22Rv1 (cell line): ENCODE measurements at regions not wholly inside any gene's neighbourhood (a gene's known extent, or its start where the extent isn't known, plus 50 kb on each side); places are given as distances from the start of the nearest gene placed in this dataset.

ENCODE experiments used
- CTCF ChIP-seq: fragments of 450-650 bp; IDR thresholded peaks from 2 replicates; pipeline ENCODE4 v1.5.1; 2017; ENCODE audit warnings: mild to moderate bottlenecking
- ZFX ChIP-seq: fragments of 450-650 bp; IDR thresholded peaks from 2 replicates; pipeline ENCODE4 v1.6.1; 2017; ENCODE audit warnings: antibody characterized with exemption, borderline replicate concordance

DNA sequence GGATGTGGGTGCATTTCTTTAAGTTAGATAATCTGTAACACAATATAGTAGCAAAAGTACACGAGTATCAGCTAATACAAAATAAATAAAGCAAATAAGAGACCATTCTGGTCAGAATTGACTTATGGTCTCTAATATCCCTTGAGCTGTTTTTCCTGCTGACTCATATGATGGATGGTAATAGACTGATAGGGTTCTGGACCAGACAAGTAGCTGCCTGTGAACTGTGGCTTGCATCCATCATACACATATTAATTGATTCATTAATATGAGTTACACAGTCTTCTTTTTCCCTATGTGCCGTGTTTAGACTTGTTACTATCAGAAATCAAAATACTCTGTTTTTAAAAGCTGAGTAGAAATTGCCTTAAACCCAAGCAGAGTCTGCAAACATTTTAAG, 762.8 kb downstream of the GATA3 start:
- TF ChIP-seq CTCF (no peak), ZFX (no peak)
